Transverse colon (tissue), 4 donors: ENCODE measurements at regions not wholly inside any gene's neighbourhood (a gene's known extent, or its start where the extent isn't known, plus 50 kb on each side); places are given as distances from the start of the nearest gene placed in this dataset.

ENCODE experiments used
- DNase-seq: peaks from one replicate; pipeline ENCODE4 v3.0.0-alpha.2; 2019
- H3K27ac ChIP-seq, 4 donors: fragments of 200-600 bp; sonication (generic); 2 replicates each; pipeline ENCODE4 v1.5.1; 2016 to 2018; ENCODE audit warnings: inconsistent platforms in 4 of 4
- H3K27me3 ChIP-seq: fragments of 200-600 bp; sonication (generic); 2 replicates; pipeline ENCODE4 v1.5.1; 2017; ENCODE audit warnings: inconsistent platforms
- H3K36me3 ChIP-seq, 4 donors: fragments of 200-600 bp; sonication (generic); 2 replicates each; pipeline ENCODE4 v1.5.1; 2017 to 2019; ENCODE audit warnings: inconsistent platforms in 4 of 4
- H3K4me1 ChIP-seq, 4 donors: fragments of 200-600 bp; sonication (generic); 2 replicates each; pipeline ENCODE4 v1.5.1; 2017 to 2020; ENCODE audit warnings: inconsistent platforms in 4 of 4
- H3K4me3 ChIP-seq, 4 donors: fragments of 200-600 bp; sonication (generic); 1 replicate in 1 of 4; 2 replicates in 3 of 4; pipeline versions ENCODE4 v1.5.1 to v1.6.1; 2017 to 2019; ENCODE audit warnings: inconsistent platforms in 4 of 4
- H3K9me3 ChIP-seq, 2 donors: fragments of 200-600 bp; sonication (generic); 2 replicates each; pipeline ENCODE4 v1.5.1; 2017 to 2019; ENCODE audit warnings: inconsistent platforms in 2 of 2
- EP300 ChIP-seq: sonication (generic); formaldehyde crosslinking; IDR thresholded peaks from one replicate; pipeline ENCODE4 v1.6.1; 2017; ENCODE audit warnings: antibody characterized with exemption, low read depth
- POLR2A ChIP-seq: fragments of 450-650 bp; IDR thresholded peaks from one replicate; pipeline ENCODE4 v1.6.1; 2016; ENCODE audit warnings: antibody characterized with exemption, mild to moderate bottlenecking, moderate library complexity
- POLR2AphosphoS5 ChIP-seq, 3 donors: sonication (generic); formaldehyde crosslinking; IDR thresholded peaks; one replicate each; pipeline ENCODE4 v1.6.1; 2016; ENCODE audit warnings: antibody characterized with exemption in 3 of 3
- WGBS, 2 donors: methylation state at CpG; one replicate each; pipeline ENCODE4 v1.1.5; 2018; ENCODE audit warnings: low coverage in 1 of 2; 5-methylcytosine and 5-hydroxymethylcytosine counted together
- in situ Hi-C, 4 donors: fragments of 200-750 bp; cut with MboI; loops; one replicate each; pipeline versions ENCODE4 v1.15.0 to v1.15.1; 2017; ENCODE audit warnings: low sequenced_read_pairs in 3 of 4, low pct_ligation_motif_present in 1 of 4, low pct_unique_long_range_greater_than_20kb in 1 of 4
- intact Hi-C: fragments of 100-400 bp; cut with DNase I; formaldehyde crosslinking; loops from one replicate; pipeline ENCODE4 v1.15.1; 2023; ENCODE audit warnings: low total_unique reads
- TF ChIP-seq, protein P1 (sequence below), 5 experiments: fragments of 200-600 bp in 3 of 5; fragments of 450-650 bp in 2 of 5; sonication (generic) in 3 of 5; IDR thresholded peaks; 1 replicate in 2 of 5; 2 replicates in 3 of 5; pipeline ENCODE4 v1.5.1; 2016 to 2017; ENCODE audit warnings: antibody characterized with exemption in 5 of 5, inconsistent platforms in 3 of 5, mild to moderate bottlenecking in 2 of 5, moderate library complexity in 1 of 5

DNA sequence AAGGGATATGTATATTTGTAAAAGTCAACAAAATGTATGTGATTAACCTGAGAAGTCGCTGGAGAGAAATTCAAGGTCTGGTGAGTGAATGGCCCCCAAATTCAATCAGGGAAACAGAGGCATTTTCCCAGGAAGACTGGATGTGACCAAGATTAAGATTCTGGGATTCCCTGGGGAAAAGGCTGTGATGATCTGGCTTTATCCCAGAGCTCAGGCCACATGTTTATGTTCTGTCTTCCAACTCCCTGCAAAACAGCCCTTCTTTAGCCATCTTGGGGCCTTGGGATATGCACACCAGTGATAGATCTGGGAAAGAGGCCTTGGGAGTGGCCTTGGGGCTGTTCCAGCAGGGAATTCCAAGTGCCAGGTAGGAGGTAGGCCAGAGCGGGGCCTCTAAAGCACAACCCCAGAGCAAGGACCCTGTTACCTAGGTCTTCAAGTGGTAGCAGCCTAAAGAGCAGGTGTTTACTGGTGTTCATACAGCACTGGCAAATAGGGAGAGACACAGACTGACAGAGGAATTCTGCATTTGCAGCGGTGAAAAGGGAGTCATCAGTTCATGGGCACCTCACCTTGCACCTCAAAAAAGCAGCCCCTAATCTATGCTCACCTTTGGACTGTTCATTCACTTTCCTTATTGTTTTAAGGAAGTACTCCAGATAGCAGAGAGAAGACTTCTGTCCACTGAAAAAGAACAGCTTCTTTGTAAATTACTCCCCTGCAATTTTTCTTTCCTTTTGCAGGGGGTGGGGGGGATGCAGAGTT is 312.4 kb downstream of the BUD13 start:
- Histone ChIP-seq H3K27me3 (no peaks in the 10 kb centered on the region), H3K4me3 (no peak overlapping the region), H3K4me1 (peaks cover 15 to 39% (median 23%) of the 10 kb centered on the region in 4 donors), H3K36me3 (no peaks in the 10 kb centered on the region), H3K27ac (peak overlapping the region; percentile 9 to 80 (median 58)), H3K9me3 (no peaks in the 10 kb centered on the region)
- DNase-seq = peak; percentile 36
- 38 to 46% methylated on average over 1 to 3 of the region's 3 CpGs for WGBS, 2 donors
- intact Hi-C loops = no loop called here
- TF ChIP-seq EP300 (no peak), POLR2AphosphoS5 (IDR thresholded peaks at IDR 0.05) (no peak), POLR2A (no peak)
- TF ChIP-seq, protein P1, sequence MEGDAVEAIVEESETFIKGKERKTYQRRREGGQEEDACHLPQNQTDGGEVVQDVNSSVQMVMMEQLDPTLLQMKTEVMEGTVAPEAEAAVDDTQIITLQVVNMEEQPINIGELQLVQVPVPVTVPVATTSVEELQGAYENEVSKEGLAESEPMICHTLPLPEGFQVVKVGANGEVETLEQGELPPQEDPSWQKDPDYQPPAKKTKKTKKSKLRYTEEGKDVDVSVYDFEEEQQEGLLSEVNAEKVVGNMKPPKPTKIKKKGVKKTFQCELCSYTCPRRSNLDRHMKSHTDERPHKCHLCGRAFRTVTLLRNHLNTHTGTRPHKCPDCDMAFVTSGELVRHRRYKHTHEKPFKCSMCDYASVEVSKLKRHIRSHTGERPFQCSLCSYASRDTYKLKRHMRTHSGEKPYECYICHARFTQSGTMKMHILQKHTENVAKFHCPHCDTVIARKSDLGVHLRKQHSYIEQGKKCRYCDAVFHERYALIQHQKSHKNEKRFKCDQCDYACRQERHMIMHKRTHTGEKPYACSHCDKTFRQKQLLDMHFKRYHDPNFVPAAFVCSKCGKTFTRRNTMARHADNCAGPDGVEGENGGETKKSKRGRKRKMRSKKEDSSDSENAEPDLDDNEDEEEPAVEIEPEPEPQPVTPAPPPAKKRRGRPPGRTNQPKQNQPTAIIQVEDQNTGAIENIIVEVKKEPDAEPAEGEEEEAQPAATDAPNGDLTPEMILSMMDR (IDR thresholded peaks at IDR 0.05) = no peak
- in situ Hi-C loops = no loop called here

- 27 to 30% methylated on average over 4 to 13 of the region's 13 CpGs for WGBS, 2 donors
- in situ Hi-C loops (no loop called here), intact Hi-C loops (loop anchor here (5.0 kb wide), 1 partner anchor 523 kb away; no protein-coding TSS in a partner anchor)
- Histone ChIP-seq H3K9me3 (no peaks in the 10 kb centered on the region), H3K27me3 (no peaks in the 10 kb centered on the region), H3K27ac (peak overlapping the region; percentile 9 to 80 (median 58)), H3K4me1 (peaks cover 15 to 42% (median 23%) of the 10 kb centered on the region in 4 donors), H3K36me3 (no peaks in the 10 kb centered on the region), H3K4me3 (no peak overlapping the region)
- peak; percentile 30 for DNase-seq
- peak; percentile 38 to 73 (median 44) for TF ChIP-seq POLR2AphosphoS5 (IDR thresholded peaks at IDR 0.05)
- TF ChIP-seq, protein P1 (IDR thresholded peaks at IDR 0.05) = no peak
Observed at GRCh38 chr11:116459185-116460045, 313.4 kb downstream of the BUD13 start.

- no peak for DNase-seq
- no peaks in the 10 kb centered on the region for H3K36me3 ChIP-seq
- no peak for TF ChIP-seq POLR2A
- TF ChIP-seq, protein P1 (IDR thresholded peaks at IDR 0.05) = no peak
- TF ChIP-seq POLR2AphosphoS5 (IDR thresholded peaks at IDR 0.05) = no peak
- TF ChIP-seq EP300 = no peak
- no peak overlapping the region for H3K4me3 ChIP-seq
- 72 to 80% methylated on average over 1 to 4 of the region's 4 CpGs for WGBS, 2 donors
- H3K4me1 ChIP-seq = peaks cover 15 to 42% (median 23%) of the 10 kb centered on the region in 4 donors
- intact Hi-C loops (loop anchor here (5.0 kb wide), 1 partner anchor 524 kb away; no protein-coding TSS in a partner anchor), in situ Hi-C loops (no loop called here)
- H3K27me3 ChIP-seq = no peaks in the 10 kb centered on the region
- no peaks in the 10 kb centered on the region for H3K9me3 ChIP-seq
- H3K27ac ChIP-seq = peak overlapping the region in 2 of 4 donors; percentile 60 to 80
Observed at GRCh38 chr11:116458546-116458945, 314.2 kb downstream of the BUD13 start.
